GM18868 (cell line): ENCODE measurements at regions not wholly inside any gene's neighbourhood (a gene's known extent, or its start where the extent isn't known, plus 50 kb on each side); places are given as distances from the start of the nearest gene placed in this dataset.
"Not testable (repeated sequence)": the region's sequence is repeated elsewhere in the genome, so short reads cannot be mapped to it uniquely, and the experiment has no call there.

Experiments
- ATAC-seq: cut with Tn5 transposase; IDR thresholded peaks from one replicate; pipeline ENCODE4 v1.9.1; 2021; ENCODE audit warnings: mild to moderate bottlenecking, moderate library complexity; ENCODE audit not compliant: unreplicated experiment

DNA sequence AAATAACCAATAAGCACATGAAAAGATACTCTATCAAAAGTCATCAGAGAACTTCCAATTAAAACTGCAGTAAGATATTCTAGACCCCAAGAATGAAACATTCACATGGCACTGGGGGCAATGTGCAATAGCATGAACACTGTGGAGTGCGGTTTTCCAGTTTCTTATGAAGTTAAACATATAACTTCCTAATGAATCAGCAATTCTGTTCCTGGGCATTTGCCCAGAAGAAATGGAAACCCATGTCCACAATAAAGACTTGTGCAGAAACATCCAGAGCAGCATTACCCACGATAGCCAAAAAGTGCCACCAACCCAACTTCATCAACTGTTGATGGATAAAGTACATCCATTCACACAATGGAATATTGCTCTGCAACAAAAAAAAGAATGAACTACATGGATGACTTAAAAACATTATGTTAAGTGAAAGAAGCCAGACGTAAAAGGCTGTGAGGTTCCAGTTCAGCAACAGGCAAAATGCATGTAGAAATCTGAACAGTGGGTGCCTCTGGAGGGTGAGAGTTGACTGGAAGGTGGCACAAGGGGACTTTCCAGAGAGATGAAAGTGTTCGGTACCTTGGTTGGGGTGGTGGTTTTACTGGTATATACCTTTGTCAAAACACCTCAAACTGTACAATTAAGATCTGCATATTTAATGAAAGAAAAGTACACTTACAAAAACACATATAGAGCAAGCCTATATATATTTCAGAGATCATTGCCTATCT lies 207.2 kb upstream of the ECI2 start:
- no peak for ATAC-seq

- no peak for ATAC-seq
Observed at GRCh38 chr6:4341078-4341797, 205.9 kb upstream of the ECI2 start.

- ATAC-seq, result no peak
Observed at GRCh38 chr6:4340544-4340943, 205.2 kb upstream of the ECI2 start.

DNA sequence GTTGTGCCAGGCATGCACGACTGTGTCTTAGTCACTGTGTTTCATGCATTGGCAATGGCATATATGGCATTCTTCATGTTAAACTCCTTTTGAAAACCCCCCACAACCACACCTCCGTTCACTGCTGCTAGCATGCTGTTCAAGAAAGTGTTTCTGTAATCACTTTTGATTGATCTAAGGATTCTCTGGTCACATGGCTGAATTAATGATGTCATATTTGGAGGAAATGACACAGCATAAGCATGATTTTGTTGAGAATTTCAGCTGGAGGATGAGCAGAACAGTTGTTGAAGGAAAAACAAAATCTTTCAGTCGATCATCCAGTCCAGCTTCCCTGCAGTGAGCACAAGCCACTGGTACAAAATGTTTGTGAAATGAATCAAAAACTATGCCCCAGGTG lies 203.5 kb upstream of the ECI2 start:
- ATAC-seq, result no peak

DNA sequence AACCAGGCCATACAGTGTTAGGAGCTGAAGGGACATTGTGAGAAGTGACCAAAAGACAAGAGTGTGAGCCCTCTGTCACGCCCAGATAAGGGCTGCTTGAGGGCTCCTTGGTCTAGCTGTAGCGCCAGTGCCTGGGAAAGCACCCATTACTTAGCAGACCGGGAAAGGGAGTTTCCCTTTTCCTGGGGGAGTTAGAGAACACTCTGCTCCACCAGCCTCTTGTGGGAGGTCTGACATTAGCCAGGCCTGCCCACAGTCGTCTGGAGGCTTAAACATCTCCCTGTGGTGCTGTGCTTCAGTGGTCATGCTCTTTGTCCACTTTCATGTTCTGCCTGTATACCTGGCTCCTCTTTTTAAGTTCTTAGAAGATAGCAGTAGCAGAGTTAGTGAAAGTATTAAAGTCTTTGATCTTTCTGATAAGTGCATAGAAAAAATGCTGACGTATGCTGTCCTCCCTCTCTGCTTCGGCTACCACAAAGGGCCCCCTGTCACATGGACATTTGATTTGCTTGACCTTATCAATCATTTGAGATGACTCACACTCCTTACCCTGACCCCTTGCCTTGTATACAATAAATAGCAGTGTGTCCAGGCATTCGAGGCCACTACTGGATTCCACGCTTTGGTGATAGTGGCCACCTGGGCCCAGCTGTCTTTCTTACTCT lies 201.5 kb upstream of the ECI2 start:
- no peak for ATAC-seq

- no peak for ATAC-seq
Observed at GRCh38 chr6:4336084-4336483, 200.7 kb upstream of the ECI2 start.

- ATAC-seq, result not testable (repeated sequence)
Observed at GRCh38 chr6:4334158-4334740, 198.9 kb upstream of the ECI2 start.

DNA sequence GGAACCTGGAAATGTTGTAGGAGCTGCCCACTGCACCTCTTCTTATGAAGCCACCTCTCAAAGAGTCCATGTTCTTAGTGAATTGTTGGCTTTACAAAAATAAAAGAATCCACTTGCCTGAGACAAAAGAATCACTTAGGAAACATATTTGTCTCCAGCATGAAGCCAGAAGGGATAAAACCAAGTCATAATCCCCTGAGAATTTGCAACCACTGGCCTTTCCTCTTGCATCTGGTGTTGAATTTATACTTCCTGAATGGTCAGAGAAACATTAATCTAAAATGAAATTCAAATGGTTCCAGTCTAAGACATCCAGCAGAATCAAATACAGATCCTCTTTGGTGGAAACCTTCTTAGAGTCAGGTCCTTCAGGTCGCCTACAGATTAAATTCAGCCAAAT lies 192.5 kb upstream of the ECI2 start:
- ATAC-seq, result no peak

- ATAC-seq, result no peak
Observed at GRCh38 chr6:4324746-4325145, 189.4 kb upstream of the ECI2 start.

GRCh38 chr6:4323322-4323721 lies 187.9 kb upstream of the ECI2 start:
- ATAC-seq, result no peak

DNA sequence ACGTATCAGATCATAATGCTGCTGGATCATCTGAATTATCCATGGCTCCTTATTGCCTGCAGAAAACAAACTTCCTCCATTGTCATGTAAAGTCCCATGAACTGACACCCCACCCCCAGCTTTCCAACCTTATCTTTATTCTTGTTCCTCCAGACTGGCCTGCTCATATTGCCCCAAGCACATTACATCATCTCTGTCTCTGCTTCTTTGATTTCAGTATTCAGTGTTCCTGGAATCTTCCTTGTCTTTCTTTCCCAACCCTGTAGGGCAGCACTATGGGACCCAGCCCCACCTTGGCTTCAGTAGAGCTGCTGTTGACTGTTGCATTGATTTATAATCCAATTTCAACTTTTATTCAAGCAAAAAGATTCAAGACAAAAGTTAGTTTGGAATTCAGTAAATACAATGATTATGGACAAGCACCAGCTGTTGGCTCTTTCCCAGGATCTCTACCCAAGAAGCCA lies 187.5 kb upstream of the ECI2 start:
- no peak for ATAC-seq

DNA sequence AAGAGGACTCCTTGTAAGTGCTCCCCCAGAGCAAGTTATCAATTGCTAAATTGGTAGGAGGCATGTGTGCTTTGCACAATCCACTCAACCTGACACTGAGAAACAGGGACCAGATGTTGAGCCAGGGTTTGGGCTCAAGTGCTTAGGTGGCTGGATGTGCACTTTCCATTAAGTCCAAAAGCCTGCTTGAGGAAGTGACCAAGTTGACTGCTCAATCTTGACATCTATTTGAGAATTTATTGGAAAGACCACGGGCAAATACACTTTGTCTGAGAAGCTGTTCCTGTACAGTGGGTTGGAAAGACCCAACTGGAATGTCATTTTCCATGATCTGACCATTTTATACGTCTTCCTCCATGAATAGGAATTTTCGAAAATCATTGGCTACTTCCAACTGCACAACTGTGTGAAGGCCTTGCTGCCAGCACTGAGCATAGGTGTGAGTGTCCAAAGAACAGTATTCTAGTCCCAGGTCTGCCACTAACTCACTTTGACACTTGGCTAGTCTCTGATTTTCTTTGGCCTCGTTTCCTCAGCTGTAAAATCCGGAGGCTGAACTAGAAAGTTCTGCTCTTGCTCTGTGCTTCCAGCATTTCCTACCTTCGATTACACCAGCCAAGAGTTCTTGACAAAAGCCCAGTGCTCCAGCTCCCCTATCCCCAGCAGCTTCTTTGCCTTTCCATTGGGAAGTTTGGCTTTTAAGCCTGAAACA lies 186.9 kb upstream of the ECI2 start:
- no peak for ATAC-seq

GRCh38 chr6:4320860-4321259 lies 185.5 kb upstream of the ECI2 start:
- no peak for ATAC-seq

DNA sequence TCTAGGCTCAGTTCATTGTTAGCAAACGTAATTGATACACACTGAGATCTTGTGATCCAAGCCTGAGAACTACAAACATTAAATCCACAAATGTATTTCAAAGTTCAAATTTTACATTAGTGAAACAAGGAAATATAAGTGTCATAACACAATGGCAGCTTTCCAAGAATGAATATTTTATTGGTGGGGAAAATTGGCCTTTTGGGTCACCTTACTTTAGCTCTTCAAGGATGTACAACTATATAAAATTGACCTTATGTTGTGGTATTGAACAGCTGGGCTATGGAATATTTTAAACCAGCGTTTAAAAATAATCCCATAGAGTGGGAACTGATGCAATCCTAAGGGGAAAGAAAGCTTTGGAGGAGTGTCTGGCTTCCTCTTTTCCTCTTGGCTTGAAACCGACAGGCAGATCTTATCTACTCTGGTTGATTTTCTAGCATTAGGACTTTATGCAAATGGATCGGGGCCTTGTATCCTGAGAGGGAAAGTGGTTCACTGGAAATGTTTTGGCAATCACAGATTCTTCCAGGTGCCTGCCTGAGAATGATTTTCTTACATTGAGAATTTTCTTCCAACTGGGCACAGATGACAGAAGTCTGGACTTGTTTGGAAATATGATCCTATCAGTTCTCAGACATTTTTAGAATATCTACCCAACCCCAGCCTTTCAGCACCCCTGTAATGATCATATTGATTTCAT lies 184.8 kb upstream of the ECI2 start:
- no peak for ATAC-seq

DNA sequence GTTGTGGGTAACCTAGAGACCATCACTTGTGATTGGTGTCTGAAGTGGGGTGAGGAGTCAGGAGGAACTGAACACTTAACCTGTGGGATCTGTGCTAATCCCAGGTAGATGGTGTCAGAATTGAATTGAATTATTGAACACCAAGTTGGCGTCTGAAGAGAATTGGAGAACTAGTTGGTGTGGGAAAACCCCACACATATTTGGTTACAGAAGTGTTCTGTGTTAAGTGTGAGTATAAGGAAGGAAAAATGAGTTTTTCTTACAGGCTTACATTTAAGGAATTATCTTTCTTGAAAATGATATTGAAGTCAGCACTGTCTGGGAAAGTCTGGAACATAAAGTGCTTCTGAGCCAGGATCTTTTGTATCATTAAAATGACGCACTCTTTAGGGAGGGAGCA lies 182.9 kb upstream of the ECI2 start:
- no peak for ATAC-seq

GRCh38 chr6:4316867-4317400 lies 181.6 kb upstream of the ECI2 start:
- no peak for ATAC-seq

GRCh38 chr6:4314201-4314707 lies 178.9 kb upstream of the ECI2 start:
- ATAC-seq, result no peak

- no peak for ATAC-seq
Observed at GRCh38 chr6:4313044-4313686, 177.8 kb upstream of the ECI2 start.
